HepG2 (cell line): ENCODE measurements at regions not wholly inside any gene's neighbourhood (a gene's known extent, or its start where the extent isn't known, plus 50 kb on each side); places are given as distances from the start of the nearest gene placed in this dataset.

Source experiments
- ATF3 ChIP-seq: sonication (generic); formaldehyde crosslinking; IDR thresholded peaks from 2 replicates; pipeline ENCODE4 v1.4.0; 2020; ENCODE audit warnings: missing genetic modification reagents
- CTCF ChIP-seq: sonication (generic); formaldehyde crosslinking; IDR thresholded peaks from 2 replicates; pipeline ENCODE4 v1.5.0; 2020; ENCODE audit warnings: mild to moderate bottlenecking, missing genetic modification reagents, moderate library complexity
- JUN ChIP-seq: sonication (generic); formaldehyde crosslinking; IDR thresholded peaks from 2 replicates; pipeline ENCODE4 v1.4.0; 2020; ENCODE audit warnings: mild to moderate bottlenecking, missing genetic modification reagents
- KLF13 ChIP-seq: sonication (generic); formaldehyde crosslinking; IDR thresholded peaks from 2 replicates; pipeline ENCODE4 v1.4.0; 2020; ENCODE audit warnings: mild to moderate bottlenecking, missing genetic modification reagents
- MZF1 ChIP-seq: sonication (generic); formaldehyde crosslinking; IDR thresholded peaks from 2 replicates; pipeline ENCODE4 v1.8.1; 2023; ENCODE audit warnings: mild to moderate bottlenecking, missing genetic modification reagents, borderline replicate concordance
- NR2C2 ChIP-seq: sonication (generic); formaldehyde crosslinking; IDR thresholded peaks from 2 replicates; pipeline ENCODE4 v1.4.0; 2020; ENCODE audit warnings: missing genetic modification reagents, mild to moderate bottlenecking, moderate library complexity, borderline replicate concordance

- no peak for TF ChIP-seq CTCF (CRISPR knock-in tag)
- TF ChIP-seq ATF3 (CRISPR knock-in tag), result no peak
- TF ChIP-seq JUN, result no peak
- TF ChIP-seq MZF1, result no peak
- no peak for TF ChIP-seq KLF13 (CRISPR knock-in tag)
- no peak for TF ChIP-seq NR2C2 (CRISPR knock-in tag)
These were observed 938.0 kb upstream of the FLRT2 start for GRCh38 chr14:84591827-84592445.
